ES-I3 (cell line): ENCODE measurements at regions not wholly inside any gene's neighbourhood (a gene's known extent, or its start where the extent isn't known, plus 50 kb on each side); places are given as distances from the start of the nearest gene placed in this dataset.

Experiments
- H3K36me3 ChIP-seq: 2 replicates; pipeline ENCODE4 v1.6.1; 2013; ENCODE audit warnings: mild to moderate bottlenecking, low read length, control low read depth, moderate library complexity; ENCODE audit not compliant: insufficient read depth
- H3K4me1 ChIP-seq: 2 replicates; pipeline ENCODE4 v1.6.1; 2013; ENCODE audit warnings: mild to moderate bottlenecking, control low read depth, low read length; ENCODE audit not compliant: insufficient read depth
- H3K9ac ChIP-seq: 2 replicates; pipeline ENCODE4 v1.6.1; 2013; ENCODE audit warnings: low read depth, mild to moderate bottlenecking, low read length, moderate library complexity
- H3K9me3 ChIP-seq: 2 replicates; pipeline ENCODE4 v1.6.1; 2013; ENCODE audit warnings: mild to moderate bottlenecking, low read length, moderate library complexity; ENCODE audit not compliant: control insufficient read depth, insufficient read depth

DNA sequence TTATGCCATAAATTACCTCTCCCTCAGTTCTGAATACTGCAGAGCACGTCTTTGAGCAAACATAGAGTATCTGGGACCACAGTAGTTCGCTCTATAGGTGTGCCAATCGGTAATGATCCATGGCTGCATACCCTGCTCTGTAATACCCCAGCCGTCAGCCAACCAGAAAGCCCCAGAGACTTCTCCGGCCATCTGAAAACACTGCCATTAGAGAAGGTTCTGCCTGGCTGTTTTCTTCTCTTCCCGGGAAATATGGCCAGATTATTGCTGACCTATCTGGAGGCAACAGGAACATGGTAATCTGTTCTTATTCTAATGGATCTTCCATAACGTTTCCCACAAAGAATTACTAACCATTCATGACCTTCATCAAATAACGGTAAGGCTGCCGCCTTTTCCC, 139.9 kb downstream of the RPS12 start:
- H3K4me1 ChIP-seq, result no peaks in the 10 kb centered on the region
- H3K36me3 ChIP-seq, result no peaks in the 10 kb centered on the region
- no peaks in the 10 kb centered on the region for H3K9me3 ChIP-seq
- H3K9ac ChIP-seq, result no peak overlapping the region

DNA sequence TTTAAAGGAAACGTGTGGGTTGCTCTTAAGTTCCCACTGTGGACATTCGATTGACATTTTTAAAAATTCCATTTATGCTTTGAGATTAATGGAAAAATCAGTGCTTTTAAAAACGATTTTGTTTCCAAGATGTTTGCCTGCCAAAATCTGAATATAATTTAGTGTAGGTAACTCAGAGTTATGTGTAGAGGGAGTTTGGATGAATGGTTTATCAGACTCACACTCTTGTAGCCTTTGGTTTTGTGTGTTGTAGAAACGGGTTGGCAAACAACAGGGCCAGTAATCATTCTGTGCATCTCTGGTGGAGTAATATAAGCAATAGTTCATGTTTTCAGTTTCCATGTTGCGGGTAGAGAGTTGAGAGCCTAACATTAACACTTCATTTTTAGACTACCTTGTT, 140.6 kb downstream of the RPS12 start:
- Histone ChIP-seq H3K4me1 (peaks cover 3% of the 10 kb centered on the region; the same call in 1 of the 2 replicates), H3K9me3 (no peaks in the 10 kb centered on the region), H3K9ac (no peak overlapping the region), H3K36me3 (no peaks in the 10 kb centered on the region)

- Histone ChIP-seq H3K9me3 (no peaks in the 10 kb centered on the region), H3K9ac (no peak overlapping the region), H3K36me3 (no peaks in the 10 kb centered on the region), H3K4me1 (peaks cover 17% of the 10 kb centered on the region)
Observed at GRCh38 chr6:132959639-132960326, 145.4 kb downstream of the RPS12 start.

GRCh38 chr6:132960720-132961119, 146.4 kb downstream of the RPS12 start:
- H3K9ac ChIP-seq, result no peak overlapping the region
- peaks cover 17% of the 10 kb centered on the region for H3K4me1 ChIP-seq
- no peaks in the 10 kb centered on the region for H3K36me3 ChIP-seq
- H3K9me3 ChIP-seq, result no peaks in the 10 kb centered on the region

GRCh38 chr6:132961122-132961521, 146.8 kb downstream of the RPS12 start:
- H3K36me3 ChIP-seq, result no peaks in the 10 kb centered on the region
- H3K9ac ChIP-seq, result no peak overlapping the region
- H3K4me1 ChIP-seq, result peaks cover 17% of the 10 kb centered on the region

GRCh38 chr6:132961610-132962009, 147.2 kb downstream of the RPS12 start:
- no peak overlapping the region for H3K9ac ChIP-seq
- no peaks in the 10 kb centered on the region for H3K36me3 ChIP-seq
- peaks cover 17% of the 10 kb centered on the region for H3K4me1 ChIP-seq
- H3K9me3 ChIP-seq, result no peaks in the 10 kb centered on the region

More at GRCh38 chr6:132961122-132961521, 146.8 kb downstream of the RPS12 start:
- H3K9me3 ChIP-seq, result no peaks in the 10 kb centered on the region

DNA sequence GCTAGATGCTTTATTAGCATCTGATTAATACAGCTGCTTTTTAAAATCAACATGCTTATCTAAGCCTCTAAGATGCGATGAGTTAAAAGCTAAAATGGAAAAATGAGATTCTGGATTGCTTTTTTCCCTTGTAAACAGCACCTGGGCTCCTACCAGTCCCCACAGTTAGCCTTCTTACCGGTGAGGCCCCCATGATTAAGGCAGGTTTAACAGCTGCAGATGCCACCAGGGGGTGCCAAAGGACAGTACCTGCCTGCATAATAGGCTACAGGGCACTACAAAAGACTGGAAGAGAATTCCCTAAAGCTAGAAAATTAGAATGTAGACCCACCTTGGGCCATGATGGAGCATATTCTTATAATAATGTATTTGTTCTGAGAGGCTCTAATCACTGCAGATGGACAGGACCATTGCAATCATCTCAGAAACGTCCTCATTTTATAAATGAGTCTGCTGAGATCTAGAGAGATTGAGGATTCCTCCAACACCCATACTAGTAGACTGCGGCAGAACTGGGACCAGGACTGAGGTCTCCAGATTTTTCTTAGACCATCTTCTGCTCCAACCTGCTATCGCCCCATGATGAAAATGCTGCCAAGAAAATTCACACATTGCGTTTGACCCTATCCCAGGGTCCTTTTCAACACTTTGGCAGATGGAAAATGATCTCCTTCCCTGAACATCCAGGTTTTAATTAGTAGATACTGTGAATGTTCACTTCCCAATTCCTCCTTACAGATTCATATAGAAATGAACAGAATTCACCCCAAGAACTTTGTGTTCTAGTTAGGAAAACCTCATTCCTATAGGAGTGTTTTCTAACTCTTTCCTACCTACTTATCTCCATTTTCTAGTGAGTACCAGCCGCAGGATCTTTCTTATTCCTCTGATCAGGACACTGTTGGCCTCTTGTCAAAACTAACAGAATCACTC, 148.8 kb downstream of the RPS12 start:
- no peaks in the 10 kb centered on the region for H3K9me3 ChIP-seq
- no peaks in the 10 kb centered on the region for H3K36me3 ChIP-seq
- H3K9ac ChIP-seq, result no peak overlapping the region

GRCh38 chr6:132964101-132964867, 149.9 kb downstream of the RPS12 start:
- H3K9ac ChIP-seq, result no peak overlapping the region
- H3K36me3 ChIP-seq, result no peaks in the 10 kb centered on the region
- no peaks in the 10 kb centered on the region for H3K9me3 ChIP-seq
- peaks cover 25% of the 10 kb centered on the region for H3K4me1 ChIP-seq

More for the DNA sequence above, 148.8 kb downstream of the RPS12 start:
- H3K4me1 ChIP-seq, result peaks cover 20% of the 10 kb centered on the region

GRCh38 chr6:132964868-132965382, 150.6 kb downstream of the RPS12 start:
- Histone ChIP-seq H3K9me3 (no peaks in the 10 kb centered on the region), H3K36me3 (no peaks in the 10 kb centered on the region), H3K4me1 (peaks cover 26% of the 10 kb centered on the region)

DNA sequence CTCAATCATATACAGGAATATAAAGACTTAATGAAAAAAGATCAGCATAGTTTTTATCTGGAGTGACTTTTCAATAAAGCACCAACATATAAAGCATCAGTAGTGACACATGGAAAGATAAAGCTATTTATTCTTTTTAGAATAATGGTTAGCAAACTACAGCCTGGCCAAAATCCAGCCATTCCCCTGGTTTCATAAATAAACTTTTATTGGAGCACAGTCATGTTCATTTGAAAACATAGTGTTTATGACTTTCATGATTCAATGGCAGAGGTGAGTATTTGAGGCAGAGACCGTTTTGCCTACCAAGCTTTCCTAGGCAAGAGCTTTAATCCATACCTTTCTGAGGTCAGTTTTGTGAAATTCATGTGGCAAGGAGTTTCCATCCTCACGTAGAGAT, 153.5 kb downstream of the RPS12 start:
- H3K9me3 ChIP-seq, result no peaks in the 10 kb centered on the region
- H3K4me1 ChIP-seq, result peaks cover 15% of the 10 kb centered on the region; the same call in 1 of the 2 replicates
- H3K9ac ChIP-seq, result no peak overlapping the region
- H3K36me3 ChIP-seq, result no peaks in the 10 kb centered on the region

More at GRCh38 chr6:132964868-132965382, 150.6 kb downstream of the RPS12 start:
- H3K9ac ChIP-seq, result no peak overlapping the region

GRCh38 chr6:132968419-132968950, 154.1 kb downstream of the RPS12 start:
- no peak overlapping the region for H3K9ac ChIP-seq
- peaks cover 15% of the 10 kb centered on the region; the same call in 1 of the 2 replicates for H3K4me1 ChIP-seq
- no peaks in the 10 kb centered on the region for H3K9me3 ChIP-seq

GRCh38 chr6:132969196-132969595, 154.8 kb downstream of the RPS12 start:
- no peaks in the 10 kb centered on the region for H3K9me3 ChIP-seq
- H3K36me3 ChIP-seq, result no peaks in the 10 kb centered on the region
- peaks cover 15% of the 10 kb centered on the region; the same call in 1 of the 2 replicates for H3K4me1 ChIP-seq
- no peak overlapping the region for H3K9ac ChIP-seq

More at GRCh38 chr6:132968419-132968950, 154.1 kb downstream of the RPS12 start:
- no peaks in the 10 kb centered on the region for H3K36me3 ChIP-seq

DNA sequence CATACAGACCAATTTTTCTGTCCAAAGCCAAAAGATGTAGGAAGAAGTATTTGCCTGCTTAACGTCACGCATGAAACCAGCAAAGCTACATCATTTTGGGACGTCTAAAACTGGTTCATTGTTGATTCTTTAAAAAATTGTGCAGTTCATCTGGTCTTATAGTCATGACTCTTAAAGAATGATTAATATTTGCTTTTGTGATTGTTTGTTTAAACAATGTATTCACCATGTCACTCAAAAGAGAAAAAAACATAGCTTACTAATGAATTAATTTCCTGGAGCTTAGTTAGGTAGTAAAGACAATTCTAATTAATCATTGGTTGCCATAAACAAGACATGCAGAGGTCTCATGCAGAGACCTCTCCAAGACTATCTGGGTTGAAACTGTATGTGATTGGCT, 157.3 kb downstream of the RPS12 start:
- Histone ChIP-seq H3K4me1 (peaks cover 15% of the 10 kb centered on the region; the same call in 1 of the 2 replicates), H3K9me3 (no peaks in the 10 kb centered on the region), H3K36me3 (no peaks in the 10 kb centered on the region), H3K9ac (no peak overlapping the region)

DNA sequence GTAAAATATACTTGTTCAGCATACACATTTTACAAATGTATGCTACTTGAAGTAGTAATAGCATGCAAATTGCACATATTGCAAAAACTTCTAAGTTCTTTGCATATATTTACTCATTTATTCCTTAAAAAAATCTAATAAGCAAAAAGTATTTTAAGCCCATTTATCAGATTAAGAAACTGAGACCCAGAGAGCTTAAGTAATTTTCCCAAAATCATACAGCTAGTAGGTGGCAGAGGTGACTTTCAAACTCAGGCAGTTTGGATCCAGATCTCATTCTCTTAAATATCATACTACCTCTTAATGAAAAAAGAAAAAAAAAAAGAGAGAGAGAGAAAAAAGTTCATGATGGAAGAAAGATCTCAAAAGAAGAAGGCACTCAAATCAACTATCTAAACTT, 157.9 kb downstream of the RPS12 start:
- Histone ChIP-seq H3K9me3 (no peaks in the 10 kb centered on the region), H3K9ac (no peak overlapping the region)

More for the DNA sequence above, 157.9 kb downstream of the RPS12 start:
- H3K36me3 ChIP-seq, result no peaks in the 10 kb centered on the region
- H3K4me1 ChIP-seq, result peaks cover 15% of the 10 kb centered on the region; the same call in 1 of the 2 replicates
